Mesodermal cell (in vitro differentiated cells): ENCODE measurements at regions not wholly inside any gene's neighbourhood (a gene's known extent, or its start where the extent isn't known, plus 50 kb on each side); places are given as distances from the start of the nearest gene placed in this dataset.
A peak's percentile ranks its signal among the peaks of the same experiment; 100 is the strongest.

ENCODE experiments used
- H3K27ac ChIP-seq: 2 replicates; pipeline ENCODE4 v1.7.0; 2013; ENCODE audit warnings: mild to moderate bottlenecking, low read depth, low read length, moderate library complexity; ENCODE audit not compliant: severe bottlenecking
- H3K36me3 ChIP-seq: 2 replicates; pipeline ENCODE4 v1.7.1; 2013; ENCODE audit warnings: mild to moderate bottlenecking, low read length, moderate library complexity; ENCODE audit not compliant: control insufficient read depth, insufficient read depth
- H3K4me1 ChIP-seq: one replicate; pipeline ENCODE4 v1.7.1; 2013; ENCODE audit warnings: mild to moderate bottlenecking, low read length; ENCODE audit not compliant: insufficient read depth, control insufficient read depth, poor library complexity, severe bottlenecking
- H3K4me3 ChIP-seq: 2 replicates; pipeline ENCODE4 v1.7.0; 2013; ENCODE audit warnings: low read length, control low read depth, mild to moderate bottlenecking; ENCODE audit not compliant: insufficient read depth, poor library complexity, severe bottlenecking; ENCODE audit errors: extremely low read depth
- H3K9me3 ChIP-seq: 2 replicates; pipeline ENCODE4 v1.7.1; 2013; ENCODE audit warnings: mild to moderate bottlenecking, low read length, moderate library complexity; ENCODE audit not compliant: control insufficient read depth
- WGBS, 2 experiments: methylation state at CpG; one replicate each; pipeline ENCODE4 v1.1.5; 2013; ENCODE audit warnings: missing lambda C conversion rate in 2 of 2; ENCODE audit not compliant: insufficient coverage in 2 of 2; 5-methylcytosine and 5-hydroxymethylcytosine counted together

DNA sequence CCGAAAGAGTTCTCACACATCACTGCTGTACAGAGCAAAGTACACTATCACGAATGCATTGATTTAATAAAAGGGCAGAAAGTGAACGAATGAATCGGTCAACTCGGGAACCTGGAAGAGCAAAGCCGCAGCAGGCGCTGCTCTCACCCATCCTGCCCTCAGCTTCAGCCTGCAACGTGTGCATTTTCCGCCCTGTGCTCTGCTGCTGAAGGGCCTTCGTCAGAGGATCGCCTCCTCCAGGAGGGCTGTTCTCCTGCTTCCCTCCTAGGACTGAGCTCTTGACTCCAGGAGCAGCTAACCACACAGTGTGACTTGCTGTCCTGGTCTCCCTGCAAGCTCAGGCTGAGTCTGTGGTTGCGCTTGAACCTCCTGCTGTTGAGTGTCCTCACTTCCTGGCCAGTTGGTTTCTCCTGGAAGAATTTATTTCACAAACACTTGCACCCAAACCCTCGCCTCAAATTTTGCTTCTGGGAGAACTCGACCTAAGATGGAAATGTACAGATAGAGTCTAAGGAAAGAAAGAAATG lies 473.0 kb upstream of the KLF6 start:
- no peak overlapping the region for H3K27ac ChIP-seq
- WGBS, 2 experiments = 83 to 89% methylated on average over 9 to 10 of the region's 14 CpGs
- no peaks in the 10 kb centered on the region for H3K36me3 ChIP-seq
- peaks cover 15% of the 10 kb centered on the region for H3K9me3 ChIP-seq
- no peak overlapping the region for H3K4me3 ChIP-seq
- no peaks in the 10 kb centered on the region for H3K4me1 ChIP-seq

DNA sequence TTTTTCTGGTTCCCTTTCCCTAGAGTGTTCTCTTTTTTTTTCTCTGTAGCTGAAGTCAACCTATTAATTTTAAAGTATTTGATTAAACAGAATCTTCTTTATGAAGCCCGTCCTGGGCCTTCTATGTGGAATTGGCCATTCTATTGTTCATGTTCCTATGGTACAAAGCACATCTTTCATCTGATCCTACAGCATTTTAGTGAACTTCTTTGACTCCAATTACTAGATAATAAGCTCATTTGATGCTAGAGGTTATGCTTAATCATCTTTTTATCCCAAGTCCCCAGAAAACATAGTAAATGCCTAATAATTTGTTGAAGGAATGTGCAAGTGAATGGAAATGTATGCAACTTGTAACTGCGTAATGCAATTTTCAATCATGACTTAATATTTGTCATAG lies 472.0 kb upstream of the KLF6 start:
- H3K4me1 ChIP-seq = no peaks in the 10 kb centered on the region
- H3K36me3 ChIP-seq = no peaks in the 10 kb centered on the region
- H3K27ac ChIP-seq = no peak overlapping the region
- H3K4me3 ChIP-seq = no peak overlapping the region
- H3K9me3 ChIP-seq = peaks cover 15% of the 10 kb centered on the region
- WGBS, 2 experiments = no CpG with 5 or more reads among the region's 2 CpGs

DNA sequence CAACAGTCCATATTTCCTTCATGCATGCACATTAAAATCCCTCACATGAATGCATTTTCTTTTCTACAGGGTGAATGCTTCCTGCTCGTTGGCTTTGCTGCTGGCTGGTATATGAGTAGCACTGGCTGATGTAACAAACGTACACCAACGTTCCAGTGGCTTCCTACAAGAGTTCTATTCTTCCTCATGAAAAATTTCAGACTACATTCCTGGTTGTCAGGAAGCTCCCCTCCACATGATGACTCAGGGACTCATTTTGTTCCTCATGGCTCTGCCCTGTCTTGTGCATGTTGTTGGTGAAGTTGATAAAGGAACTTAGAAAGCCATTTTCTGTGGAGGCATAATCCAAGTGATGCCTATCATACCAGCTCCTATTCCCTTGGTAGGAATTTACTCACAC lies 470.7 kb upstream of the KLF6 start:
- Histone ChIP-seq H3K27ac (no peak overlapping the region), H3K4me3 (no peak overlapping the region), H3K9me3 (peaks cover 15% of the 10 kb centered on the region), H3K4me1 (no peaks in the 10 kb centered on the region), H3K36me3 (no peaks in the 10 kb centered on the region)
- WGBS, 2 experiments = 85 to 100% methylated on average over 2 to 3 of the region's 3 CpGs

DNA sequence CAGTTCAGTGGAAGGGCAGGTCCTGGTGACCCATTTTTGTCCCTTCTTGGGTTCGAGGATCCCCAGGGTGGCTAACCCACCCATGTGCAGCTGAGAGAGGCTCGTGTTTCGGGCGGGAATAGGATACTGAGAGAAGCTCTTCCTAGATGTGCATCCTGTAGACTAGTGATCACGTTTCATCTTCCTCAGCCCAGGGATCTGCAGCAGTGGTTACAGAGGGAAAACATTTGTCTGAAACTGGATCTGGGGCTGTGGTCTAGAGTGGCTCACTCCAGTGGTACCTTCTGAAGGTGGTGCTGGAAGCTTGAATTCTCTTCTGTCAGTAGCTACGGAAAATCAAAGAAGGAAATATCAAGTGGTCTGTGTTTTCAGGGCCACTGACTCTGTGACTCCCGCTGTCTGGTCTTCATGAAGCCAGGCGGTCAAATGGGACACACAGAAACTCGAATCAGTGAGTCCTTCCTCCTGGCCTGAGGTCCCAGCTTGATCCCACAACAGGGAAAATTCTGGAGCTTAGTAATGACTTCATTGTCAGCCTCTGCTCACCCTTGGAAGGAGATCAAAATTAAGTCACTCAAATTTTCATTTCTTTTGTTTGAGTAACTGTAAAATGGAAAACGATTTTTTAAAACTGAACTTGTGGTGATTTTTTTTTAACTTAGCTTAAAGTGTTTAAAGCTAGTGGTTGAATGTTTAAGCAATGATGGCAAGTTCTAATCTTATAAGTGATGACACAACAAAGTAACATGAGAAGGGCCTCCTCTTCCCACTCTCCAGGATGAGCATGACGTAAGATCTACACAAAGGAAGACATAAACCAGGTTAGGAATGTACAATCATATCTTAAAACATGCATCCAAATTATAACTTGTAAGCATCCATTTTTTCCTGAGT lies 469.3 kb upstream of the KLF6 start:
- 90 to 97% methylated on average over 6 to 8 of the region's 11 CpGs for WGBS, 2 experiments

DNA sequence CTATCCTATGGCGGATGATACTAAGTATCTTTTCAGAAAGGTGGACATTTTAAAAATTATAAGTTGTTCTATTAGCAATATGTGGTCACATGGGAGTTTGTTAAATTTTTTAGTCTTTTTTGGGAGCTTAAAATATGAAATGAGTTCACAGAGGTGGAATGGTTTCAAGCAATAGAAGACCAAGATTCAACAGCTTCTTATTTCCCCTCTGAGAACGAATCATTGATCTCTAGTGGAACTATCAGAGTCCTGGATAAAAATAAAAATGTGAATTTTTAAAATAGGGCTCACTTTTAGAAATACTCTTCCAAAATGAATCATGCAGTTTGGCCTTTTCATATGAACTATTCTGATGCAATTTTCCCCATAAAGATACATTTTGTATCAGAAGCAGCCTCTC lies 467.7 kb upstream of the KLF6 start:
- H3K4me3 ChIP-seq = no peak overlapping the region
- no peaks in the 10 kb centered on the region for H3K36me3 ChIP-seq
- H3K9me3 ChIP-seq = peaks cover 15% of the 10 kb centered on the region
- WGBS, 2 experiments = 100% methylated on average over 1 of the region's 2 CpGs
- peaks cover 8% of the 10 kb centered on the region for H3K4me1 ChIP-seq
- H3K27ac ChIP-seq = no peak overlapping the region

More for the DNA sequence above, 469.3 kb upstream of the KLF6 start:
- Histone ChIP-seq H3K4me1 (peaks cover 8% of the 10 kb centered on the region), H3K4me3 (no peak overlapping the region), H3K36me3 (no peaks in the 10 kb centered on the region), H3K27ac (no peak overlapping the region), H3K9me3 (peaks cover 15% of the 10 kb centered on the region)

DNA sequence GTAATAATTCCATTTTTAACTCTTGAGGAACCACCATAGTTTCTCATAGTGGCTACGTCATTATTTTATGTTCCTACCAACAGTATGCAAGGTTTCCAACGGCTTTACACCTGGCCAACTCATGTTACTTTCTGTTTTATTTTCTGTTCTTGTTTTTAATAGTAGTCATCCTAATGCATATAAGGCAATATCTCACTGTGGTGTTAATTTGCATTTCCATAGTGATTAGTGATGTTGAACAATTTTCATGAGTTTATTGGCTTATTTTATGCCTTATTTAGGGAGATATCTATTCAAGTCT lies 465.5 kb upstream of the KLF6 start:
- 80% methylated on average over 1 of the region's 2 CpGs; no CpG with 5 or more reads in 1 of the 2 experiments for WGBS, 2 experiments
- no peak overlapping the region for H3K27ac ChIP-seq
- peaks cover 9% of the 10 kb centered on the region for H3K9me3 ChIP-seq
- H3K4me1 ChIP-seq = peaks cover 11% of the 10 kb centered on the region
- H3K36me3 ChIP-seq = no peaks in the 10 kb centered on the region
- no peak overlapping the region for H3K4me3 ChIP-seq

DNA sequence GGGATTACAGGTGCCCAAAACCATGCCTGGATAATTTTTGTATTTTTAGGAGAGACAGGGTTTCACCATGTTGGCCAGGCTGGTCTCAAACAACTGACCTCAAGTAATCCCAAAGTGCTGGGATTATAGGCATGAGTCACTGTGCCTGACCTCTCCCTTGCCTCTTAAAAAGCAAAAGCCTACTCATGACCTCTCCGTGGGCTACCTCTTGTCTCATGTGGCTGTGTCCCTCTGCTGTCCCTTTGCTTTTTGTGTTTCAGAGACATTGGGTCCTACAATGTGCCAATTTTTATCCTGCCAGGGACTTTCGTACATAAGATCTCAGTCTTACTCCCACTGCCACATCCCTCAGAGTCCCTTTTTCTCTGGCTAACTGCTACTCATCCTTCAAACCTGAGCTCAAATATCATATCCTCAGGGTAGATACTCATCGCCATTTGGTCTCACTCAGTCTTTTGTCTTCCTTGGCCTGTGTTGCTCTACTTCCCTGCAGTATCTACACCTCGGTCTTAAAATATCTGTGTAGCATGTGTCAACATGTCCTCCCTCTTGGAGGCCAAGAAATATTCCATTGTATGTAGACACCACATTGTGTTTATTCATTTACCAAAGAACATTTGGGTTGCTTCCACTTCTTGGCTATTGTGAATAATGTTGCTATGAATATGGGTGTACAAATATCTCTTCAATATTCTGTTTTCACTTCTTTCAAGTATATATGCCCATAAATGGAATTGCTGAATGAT lies 465.0 kb upstream of the KLF6 start:
- WGBS, 2 experiments = 93 to 96% methylated on average over 3 to 4 of the region's 4 CpGs
- H3K4me3 ChIP-seq = no peak overlapping the region
- H3K9me3 ChIP-seq = peaks cover 5% of the 10 kb centered on the region
- no peaks in the 10 kb centered on the region for H3K36me3 ChIP-seq
- H3K4me1 ChIP-seq = peaks cover 11% of the 10 kb centered on the region
- no peak overlapping the region for H3K27ac ChIP-seq

DNA sequence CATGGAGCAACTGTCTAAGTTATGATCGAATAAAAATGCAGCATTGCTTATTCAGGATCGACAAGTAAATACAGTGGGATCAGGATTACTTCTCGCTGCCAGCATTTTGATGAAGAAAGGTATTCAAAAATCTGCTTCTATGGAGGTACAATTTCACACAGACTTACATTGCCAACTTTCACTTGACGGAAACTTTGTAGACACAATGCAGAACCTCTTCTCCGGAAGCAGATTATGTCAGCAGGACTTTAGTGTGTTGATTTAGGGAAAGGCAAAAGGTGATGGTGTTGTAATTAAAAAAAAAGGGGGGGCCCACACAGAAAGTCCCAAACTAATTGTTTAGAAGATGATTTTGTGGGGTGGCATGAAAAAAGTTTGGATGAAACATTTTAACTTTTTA lies 462.4 kb upstream of the KLF6 start:
- Histone ChIP-seq H3K4me1 (peaks cover 31% of the 10 kb centered on the region), H3K9me3 (peaks cover 3% of the 10 kb centered on the region), H3K4me3 (no peak overlapping the region), H3K36me3 (no peaks in the 10 kb centered on the region), H3K27ac (no peak overlapping the region)
- WGBS, 2 experiments = 93 to 100% methylated on average over 5 of the region's 5 CpGs

DNA sequence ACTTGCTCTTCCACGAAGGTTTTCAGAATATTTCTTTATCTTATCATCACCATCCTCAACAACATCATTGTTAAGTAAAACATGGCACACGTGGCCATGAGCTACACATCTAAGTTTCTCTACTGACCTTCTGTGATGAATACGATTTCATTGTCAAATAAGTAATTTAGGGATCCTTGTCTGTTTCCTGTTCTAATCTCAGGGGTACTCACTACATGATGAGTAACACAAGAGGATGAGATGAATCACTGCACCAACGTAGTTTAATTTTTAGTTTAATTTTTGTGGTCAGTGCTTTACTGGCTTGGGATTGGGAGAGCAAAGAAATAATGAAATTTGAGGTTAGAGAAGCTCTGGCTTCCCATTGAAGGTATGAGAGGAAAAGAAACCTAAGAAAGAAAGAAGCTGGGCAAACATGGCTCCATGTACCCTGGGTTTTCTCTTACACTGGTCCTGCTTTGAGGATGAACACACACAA lies 461.9 kb upstream of the KLF6 start:
- Histone ChIP-seq H3K4me1 (peaks cover 36% of the 10 kb centered on the region), H3K36me3 (no peaks in the 10 kb centered on the region), H3K27ac (no peak overlapping the region), H3K9me3 (peaks cover 3% of the 10 kb centered on the region), H3K4me3 (no peak overlapping the region)
- 84 to 88% methylated on average over 1 to 2 of the region's 4 CpGs for WGBS, 2 experiments

DNA sequence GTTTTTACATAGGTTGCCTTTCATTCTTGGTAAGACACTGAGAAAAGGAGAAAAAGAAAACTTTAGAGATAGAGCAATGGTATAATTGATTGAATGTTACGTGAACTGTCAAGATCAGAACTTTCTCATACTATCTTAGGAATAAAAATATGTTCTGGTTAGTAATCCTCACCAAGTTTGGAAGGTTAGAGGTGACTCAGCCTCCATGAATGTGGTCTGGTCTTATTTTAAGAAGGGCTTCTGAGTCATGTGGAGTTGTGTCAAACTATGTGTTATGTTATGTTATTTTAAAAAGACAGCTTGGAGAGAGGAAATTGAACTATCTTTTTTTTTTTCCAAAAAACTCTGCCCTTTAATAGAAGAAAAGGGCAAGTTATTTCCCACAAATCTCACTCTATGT lies 458.6 kb upstream of the KLF6 start:
- Histone ChIP-seq H3K27ac (peak overlapping the region; percentile 100), H3K4me1 (peaks cover 42% of the 10 kb centered on the region), H3K36me3 (no peaks in the 10 kb centered on the region), H3K4me3 (peak overlapping the region; percentile 3), H3K9me3 (peaks cover 3% of the 10 kb centered on the region)
- WGBS, 2 experiments = no CpG with 5 or more reads among the region's 1 CpG
